B cell (primary cell): ENCODE measurements at regions not wholly inside any gene's neighbourhood (a gene's known extent, or its start where the extent isn't known, plus 50 kb on each side); places are given as distances from the start of the nearest gene placed in this dataset.

ENCODE experiments used
- ATAC-seq: fragments of 200-7000 bp; cut with Tn5 transposase; one replicate; pipeline ENCODE4 v1.10.0; 2021; ENCODE audit warnings: low read depth, mild to moderate bottlenecking, moderate number of reproducible peaks, moderate library complexity
- CTCF ChIA-PET: fragments of 350-600 bp; sonication (Branson Sonifier 250); formaldehyde crosslinking; loops from one replicate; lab custom pipeline; 2021; ENCODE audit warnings: antibody characterized with exemption, inconsistent platforms; lab: Charles Lee
- POLR2A ChIA-PET: fragments of 350-600 bp; sonication (Branson Sonifier 250); formaldehyde crosslinking; loops from one replicate; lab custom pipeline; 2021; ENCODE audit warnings: antibody characterized with exemption; lab: Charles Lee
- DNase-seq: peaks from one replicate; pipeline ENCODE4 v3.0.0; 2013
- H2AFZ ChIP-seq: 2 replicates; pipeline ENCODE4 v1.6.1; 2012; ENCODE audit warnings: mild to moderate bottlenecking, low read depth, low read length; ENCODE audit not compliant: insufficient read depth, poor library complexity, severe bottlenecking
- H3K27ac ChIP-seq, 2 donors: 1 replicate in 1 of 2; 2 replicates in 1 of 2; pipeline ENCODE4 v1.5.1; 2012 to 2013; ENCODE audit warnings: low read length in 2 of 2, mild to moderate bottlenecking in 2 of 2, moderate library complexity in 1 of 2
- H3K27me3 ChIP-seq, 4 experiments: fragments of 200-600 bp in 1 of 4; sonication (generic) in 1 of 4; replicated peaks in 1 of 4; 1 replicate in 2 of 4; 2 replicates in 2 of 4; pipeline versions ENCODE4 v1.6.1 to v1.7.0; 2013 to 2016; ENCODE audit warnings: low read length in 3 of 4, mild to moderate bottlenecking in 2 of 4, mixed read lengths in 1 of 4, moderate library complexity in 1 of 4; ENCODE audit not compliant: insufficient read depth in 4 of 4, control insufficient read depth in 3 of 4; ENCODE audit errors: control extremely low read depth in 1 of 4
- H3K36me3 ChIP-seq, 2 experiments: replicated peaks in 1 of 2; 1 replicate in 1 of 2; 2 replicates in 1 of 2; pipeline versions ENCODE4 v1.6.1 to v1.7.1; 2013; ENCODE audit warnings: low read length in 1 of 2; ENCODE audit not compliant: insufficient read depth in 2 of 2, control insufficient read depth in 1 of 2; ENCODE audit errors: control extremely low read depth in 1 of 2, extremely low read depth in 1 of 2
- H3K4me1 ChIP-seq, 2 donors: fragments of 200-600 bp in 1 of 2; sonication (generic) in 1 of 2; 1 replicate in 1 of 2; 2 replicates in 1 of 2; pipeline versions ENCODE4 v1.5.1 to v1.6.1; 2013 to 2017; ENCODE audit warnings: low read length in 2 of 2; ENCODE audit not compliant: control insufficient read depth in 2 of 2, insufficient read depth in 2 of 2
- H3K4me2 ChIP-seq: replicated peaks from 2 replicates; pipeline ENCODE3; 2012; ENCODE audit warnings: mild to moderate bottlenecking, low read depth, low read length; ENCODE audit not compliant: poor library complexity, severe bottlenecking
- H3K4me3 ChIP-seq, 5 experiments: fragments of 200-600 bp in 1 of 5; sonication (generic) in 1 of 5; 1 replicate in 3 of 5; 2 replicates in 2 of 5; pipeline versions ENCODE4 v1.5.1 to v1.7.0; 2011 to 2016; ENCODE audit warnings: low read length in 4 of 5, mild to moderate bottlenecking in 4 of 5, low read depth in 2 of 5, control low read depth in 1 of 5, moderate library complexity in 1 of 5; ENCODE audit not compliant: insufficient read depth in 1 of 5; ENCODE audit errors: control extremely low read depth in 1 of 5, extremely low read depth in 1 of 5
- H3K79me2 ChIP-seq: fragments of 200-600 bp; sonication (generic); one replicate; pipeline ENCODE4 v1.6.0; 2016; ENCODE audit warnings: low read length; ENCODE audit not compliant: control insufficient read depth, insufficient read depth
- H3K9ac ChIP-seq: fragments of 200-600 bp; sonication (generic); 2 replicates; pipeline ENCODE4 v1.6.1; 2017; ENCODE audit warnings: mild to moderate bottlenecking, low read length, moderate library complexity
- H3K9me3 ChIP-seq, 3 donors: one replicate each; pipeline versions ENCODE4 v1.6.1 to v1.7.1; 2013; ENCODE audit warnings: low read length in 2 of 3; ENCODE audit not compliant: control insufficient read depth in 2 of 3, insufficient read depth in 1 of 3; ENCODE audit errors: control extremely low read depth in 1 of 3
- H4K20me1 ChIP-seq: 2 replicates; pipeline ENCODE4 v1.6.0; 2012; ENCODE audit warnings: mild to moderate bottlenecking, low read length; ENCODE audit not compliant: insufficient read depth, control insufficient read depth, poor library complexity, severe bottlenecking
- H3K27ac Mint-ChIP-seq: one replicate; pipeline ENCODE4 v1.8.0; 2021; ENCODE audit warnings: mixed read lengths
- H3K27me3 Mint-ChIP-seq: one replicate; pipeline ENCODE4 v1.8.0; 2021; ENCODE audit warnings: mixed read lengths
- H3K4me1 Mint-ChIP-seq: one replicate; pipeline ENCODE4 v1.8.0; 2021; ENCODE audit warnings: mixed read lengths
- H3K4me3 Mint-ChIP-seq: one replicate; pipeline ENCODE4 v1.8.0; 2021; ENCODE audit warnings: mixed read lengths
- H3K9me3 Mint-ChIP-seq: one replicate; pipeline ENCODE4 v1.8.0; 2022; ENCODE audit warnings: mixed read lengths; ENCODE audit not compliant: insufficient read depth
- CTCF ChIP-seq: fragments of 200-600 bp; IDR thresholded peaks from one replicate; pipeline ENCODE4 v1.8.0; 2022; ENCODE audit warnings: antibody characterized with exemption, mild to moderate bottlenecking
- EZH2 ChIP-seq: IDR thresholded peaks from 2 replicates; pipeline ENCODE4 v1.6.1; 2012; ENCODE audit warnings: borderline replicate concordance, low read depth, mild to moderate bottlenecking, moderate library complexity, low read length; ENCODE audit not compliant: insufficient read depth, poor library complexity, severe bottlenecking
- WGBS: methylation state at CpG from one replicate; pipeline ENCODE4 v1.1.5; 2013; ENCODE audit warnings: missing lambda C conversion rate; ENCODE audit not compliant: insufficient coverage; 5-methylcytosine and 5-hydroxymethylcytosine counted together
- intact Hi-C: fragments of 100-400 bp; cut with micrococcal nuclease; formaldehyde crosslinking; loops from one replicate; pipeline ENCODE4 v1.10.0; 2022

- no peak overlapping the region for H3K9ac ChIP-seq
- H4K20me1 ChIP-seq, result no peaks in the 10 kb centered on the region
- H3K27me3 ChIP-seq, result no peaks in the 10 kb centered on the region
- no peaks in the 10 kb centered on the region for H3K4me1 ChIP-seq
- no peaks in the 10 kb centered on the region for H3K79me2 ChIP-seq
- H3K36me3 ChIP-seq, result no peaks in the 10 kb centered on the region
- CTCF ChIA-PET, result no interaction called here
- Mint-ChIP-seq H3K9me3 (peaks cover 2% of the 10 kb centered on the region), H3K4me3 (no peak overlapping the region), H3K4me1 (no peaks in the 10 kb centered on the region), H3K27ac (no peak overlapping the region), H3K27me3 (no peaks in the 10 kb centered on the region)
- peaks cover 0 to 3% (median 0%) of the 10 kb centered on the region in 3 donors for H3K9me3 ChIP-seq
- H3K4me3 ChIP-seq, result no peak overlapping the region
- H3K27ac ChIP-seq, result no peak overlapping the region
- WGBS, result no CpG with 5 or more reads among the region's 1 CpG
- POLR2A ChIA-PET, result no interaction called here
- no peak for DNase-seq
- no peak overlapping the region for H3K4me2 ChIP-seq
- intact Hi-C loops, result no loop called here
- no peak overlapping the region for H2AFZ ChIP-seq
- TF ChIP-seq CTCF, result no peak
- no peak for ATAC-seq
These were observed 531.1 kb upstream of the SLIT2 start for GRCh38 chr4:19720610-19721009.

- Mint-ChIP-seq H3K27me3 (no peaks in the 10 kb centered on the region), H3K9me3 (peaks cover 2% of the 10 kb centered on the region), H3K4me1 (no peaks in the 10 kb centered on the region), H3K4me3 (no peak overlapping the region), H3K27ac (no peak overlapping the region)
- Histone ChIP-seq H3K4me1 (no peaks in the 10 kb centered on the region), H3K27me3 (no peaks in the 10 kb centered on the region), H4K20me1 (no peaks in the 10 kb centered on the region), H3K9me3 (peaks cover 0 to 3% (median 0%) of the 10 kb centered on the region in 3 donors), H3K27ac (no peak overlapping the region), H2AFZ (no peak overlapping the region), H3K4me3 (no peak overlapping the region), H3K4me2 (no peak overlapping the region), H3K79me2 (no peaks in the 10 kb centered on the region), H3K36me3 (no peaks in the 10 kb centered on the region), H3K9ac (no peak overlapping the region)
- ChIA-PET POLR2A (no interaction called here), CTCF (no interaction called here)
- TF ChIP-seq EZH2 (no peak), CTCF (no peak)
- ATAC-seq (no peak), DNase-seq (no peak)
- intact Hi-C loops, result no loop called here
These were observed 531.5 kb upstream of the SLIT2 start for GRCh38 chr4:19720190-19720589.
